PC-9 (cell line): ENCODE measurements at regions not wholly inside any gene's neighbourhood (a gene's known extent, or its start where the extent isn't known, plus 50 kb on each side); places are given as distances from the start of the nearest gene placed in this dataset.

ENCODE experiments used
- BruUV-seq: library from RNA; stranded (reverse); fragments of 400-500 nt; replicated peaks from 2 replicates; lab custom pipeline; 2021; lab: Mats Ljungman, UMichigan
- CTCF ChIA-PET: fragments of 300-600 bp; sonication (Branson Sonifier 250); formaldehyde crosslinking; loops from one replicate; lab custom pipeline; 2022; ENCODE audit warnings: antibody characterized with exemption; lab: Charles Lee
- POLR2A ChIA-PET: fragments of 300-600 bp; sonication (Branson Sonifier 250); formaldehyde crosslinking; loops from one replicate; lab custom pipeline; 2022; ENCODE audit warnings: antibody characterized with exemption; ENCODE audit not compliant: unreplicated experiment; lab: Charles Lee
- DNase-seq, 2 experiments: peaks; one replicate each; pipeline versions ENCODE4 v3.0.0 to v3.0.0-alpha.2; 2015 to 2022; ENCODE audit warnings: mixed read lengths in 1 of 2
- H2AFZ ChIP-seq: fragments of 200-600 bp; sonication (generic); 2 replicates; pipeline ENCODE4 v1.8.1; 2017; ENCODE audit warnings: antibody characterized with exemption
- H3F3A ChIP-seq: fragments of 200-600 bp; sonication (generic); 2 replicates; pipeline ENCODE4 v1.8.1; 2017; ENCODE audit warnings: antibody characterized with exemption, mild to moderate bottlenecking, low read depth; ENCODE audit not compliant: insufficient read depth
- H3K27ac ChIP-seq: fragments of 200-600 bp; sonication (generic); 2 replicates; pipeline ENCODE4 v1.6.1; 2016; ENCODE audit warnings: mixed run types
- H3K27me3 ChIP-seq: fragments of 200-600 bp; sonication (generic); 2 replicates; pipeline ENCODE4 v1.6.1; 2016; ENCODE audit warnings: low read depth, mixed run types; ENCODE audit not compliant: insufficient read depth
- H3K36me3 ChIP-seq: fragments of 200-600 bp; sonication (generic); 2 replicates; pipeline ENCODE4 v1.6.1; 2016; ENCODE audit warnings: low read depth, mixed run types
- H3K4me1 ChIP-seq: fragments of 200-600 bp; sonication (generic); replicated peaks from 2 replicates; pipeline ENCODE4 v1.6.1; 2016; ENCODE audit warnings: mixed run types; ENCODE audit not compliant: insufficient read depth
- H3K4me2 ChIP-seq: fragments of 200-600 bp; sonication (generic); 2 replicates; pipeline ENCODE4 v1.6.1; 2017; ENCODE audit warnings: mixed run types
- H3K4me3 ChIP-seq: fragments of 200-600 bp; sonication (generic); 2 replicates; pipeline ENCODE4 v1.6.1; 2016; ENCODE audit warnings: mixed run types
- H3K79me2 ChIP-seq: fragments of 200-600 bp; sonication (generic); 2 replicates; pipeline ENCODE4 v1.6.1; 2017; ENCODE audit warnings: low read depth, mixed run types
- H3K9me2 ChIP-seq: fragments of 200-600 bp; sonication (generic); 2 replicates; pipeline ENCODE4 v1.8.1; 2017; ENCODE audit warnings: mild to moderate bottlenecking; ENCODE audit not compliant: insufficient read depth
- H3K9me3 ChIP-seq: fragments of 200-600 bp; sonication (generic); 2 replicates; pipeline ENCODE4 v1.8.1; 2016; ENCODE audit warnings: low read depth; ENCODE audit not compliant: insufficient read depth
- H4K20me1 ChIP-seq: fragments of 200-600 bp; sonication (generic); 2 replicates; pipeline ENCODE4 v1.8.1; 2017; ENCODE audit not compliant: insufficient read depth
- CTCF ChIP-seq: fragments of 200-600 bp; sonication (generic); conservative IDR thresholded peaks from 2 replicates; pipeline ENCODE4 v1.6.1; 2017; ENCODE audit warnings: mixed run types, antibody characterized with exemption, mild to moderate bottlenecking, moderate library complexity
- EZH2 ChIP-seq: fragments of 200-600 bp; sonication (generic); IDR thresholded peaks from 2 replicates; pipeline ENCODE4 v1.8.0; 2017; ENCODE audit warnings: antibody characterized with exemption, low read depth
- intact Hi-C: fragments of 100-400 bp; cut with micrococcal nuclease; formaldehyde crosslinking; loops from one replicate; pipeline ENCODE4 v1.10.0; 2022; ENCODE audit not compliant: unreplicated experiment

GRCh38 chr2:81505586-81505985, 1201.0 kb upstream of the LRRTM1 start:
- TF ChIP-seq EZH2 (no peak), CTCF (no peak)
- Histone ChIP-seq H3K9me3 (no peaks in the 10 kb centered on the region), H2AFZ (no peak overlapping the region), H3K27me3 (no peaks in the 10 kb centered on the region), H3K4me1 (no peaks in the 10 kb centered on the region), H3K9me2 (no peaks in the 10 kb centered on the region), H3K79me2 (no peaks in the 10 kb centered on the region), H4K20me1 (no peaks in the 10 kb centered on the region), H3K4me2 (no peak overlapping the region), H3K27ac (no peak overlapping the region), H3F3A (no peaks in the 10 kb centered on the region), H3K36me3 (no peaks in the 10 kb centered on the region), H3K4me3 (no peak overlapping the region)
- no peak for DNase-seq
- CTCF ChIA-PET = no interaction called here
- intact Hi-C loops = no loop called here
- BruUV-seq = no TSS peak
- POLR2A ChIA-PET = no interaction called here

- CTCF ChIA-PET = interaction anchor here (0.7 kb wide), 1 partner anchor 879 kb away, joined by 3 read pairs; no protein-coding TSS in a partner anchor
- no peak overlapping the region for H3K4me3 ChIP-seq
- H3F3A ChIP-seq = no peaks in the 10 kb centered on the region
- intact Hi-C loops = no loop called here
- H3K4me2 ChIP-seq = no peak overlapping the region
- BruUV-seq = no TSS peak
- H3K9me2 ChIP-seq = no peaks in the 10 kb centered on the region
- H3K4me1 ChIP-seq = no peaks in the 10 kb centered on the region
- no peak overlapping the region for H2AFZ ChIP-seq
- TF ChIP-seq EZH2 (no peak), CTCF (no peak)
- no peaks in the 10 kb centered on the region for H4K20me1 ChIP-seq
- no peak for DNase-seq
- H3K27ac ChIP-seq = no peak overlapping the region
- POLR2A ChIA-PET = interaction anchor here (0.5 to 0.6 kb wide), 2 partner anchors 50 to 131 kb away, joined by 3 to 5 read pairs; no protein-coding TSS in a partner anchor
- H3K36me3 ChIP-seq = no peaks in the 10 kb centered on the region
- H3K9me3 ChIP-seq = no peaks in the 10 kb centered on the region
- H3K79me2 ChIP-seq = no peaks in the 10 kb centered on the region
- H3K27me3 ChIP-seq = no peaks in the 10 kb centered on the region
Measured at GRCh38 chr2:81495556-81495955, 1191.0 kb upstream of the LRRTM1 start.

DNA sequence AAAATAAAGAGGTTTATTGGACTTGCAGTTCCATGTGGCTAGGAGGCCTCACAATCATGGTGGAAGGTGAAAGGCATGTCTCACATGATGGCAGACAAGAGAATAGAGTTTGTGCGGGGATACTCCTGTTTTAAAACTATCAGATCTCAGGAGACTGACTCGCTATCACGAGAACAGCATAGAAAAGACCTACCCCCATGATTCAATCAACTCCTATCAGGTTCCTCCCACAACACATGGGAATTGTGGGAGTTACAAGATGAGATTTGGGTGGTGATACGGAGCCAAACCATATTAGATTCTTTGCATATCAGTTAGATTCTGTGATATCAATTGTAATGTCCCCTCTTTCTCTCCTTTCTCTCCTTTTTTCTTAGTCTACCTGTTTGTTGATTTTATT, 1178.7 kb upstream of the LRRTM1 start:
- no peak for TF ChIP-seq EZH2
- TF ChIP-seq CTCF = no peak
- no peaks in the 10 kb centered on the region; the same call in none of the 2 replicates for H3K9me3 ChIP-seq
- no peaks in the 10 kb centered on the region for H3K9me2 ChIP-seq
- BruUV-seq = no TSS peak
- H4K20me1 ChIP-seq = no peaks in the 10 kb centered on the region
- no peaks in the 10 kb centered on the region for H3K36me3 ChIP-seq
- DNase-seq = no peak
- POLR2A ChIA-PET = no interaction called here
- no peak overlapping the region for H3K4me3 ChIP-seq
- H3K79me2 ChIP-seq = no peaks in the 10 kb centered on the region
- no peak overlapping the region for H2AFZ ChIP-seq
- H3K27ac ChIP-seq = no peak overlapping the region
- H3K4me1 ChIP-seq = no peaks in the 10 kb centered on the region
- intact Hi-C loops = no loop called here
- no peak overlapping the region for H3K4me2 ChIP-seq
- no peaks in the 10 kb centered on the region for H3F3A ChIP-seq
- CTCF ChIA-PET = no interaction called here
- H3K27me3 ChIP-seq = no peaks in the 10 kb centered on the region
